ENCODE measurements at regions not wholly inside any gene's neighbourhood (a gene's known extent, or its start where the extent isn't known, plus 50 kb on each side); places are given as distances from the start of the nearest gene placed in this dataset.

- DNase-seq (ENCODE audit: low spot score): no peak
- in situ Hi-C loops (cut with MboI; ENCODE audit: low pct_unique_long_range_greater_than_20kb, low sequenced_read_pairs, unreplicated experiment): no loop called here
- TF ChIP-seq, protein P1, sequence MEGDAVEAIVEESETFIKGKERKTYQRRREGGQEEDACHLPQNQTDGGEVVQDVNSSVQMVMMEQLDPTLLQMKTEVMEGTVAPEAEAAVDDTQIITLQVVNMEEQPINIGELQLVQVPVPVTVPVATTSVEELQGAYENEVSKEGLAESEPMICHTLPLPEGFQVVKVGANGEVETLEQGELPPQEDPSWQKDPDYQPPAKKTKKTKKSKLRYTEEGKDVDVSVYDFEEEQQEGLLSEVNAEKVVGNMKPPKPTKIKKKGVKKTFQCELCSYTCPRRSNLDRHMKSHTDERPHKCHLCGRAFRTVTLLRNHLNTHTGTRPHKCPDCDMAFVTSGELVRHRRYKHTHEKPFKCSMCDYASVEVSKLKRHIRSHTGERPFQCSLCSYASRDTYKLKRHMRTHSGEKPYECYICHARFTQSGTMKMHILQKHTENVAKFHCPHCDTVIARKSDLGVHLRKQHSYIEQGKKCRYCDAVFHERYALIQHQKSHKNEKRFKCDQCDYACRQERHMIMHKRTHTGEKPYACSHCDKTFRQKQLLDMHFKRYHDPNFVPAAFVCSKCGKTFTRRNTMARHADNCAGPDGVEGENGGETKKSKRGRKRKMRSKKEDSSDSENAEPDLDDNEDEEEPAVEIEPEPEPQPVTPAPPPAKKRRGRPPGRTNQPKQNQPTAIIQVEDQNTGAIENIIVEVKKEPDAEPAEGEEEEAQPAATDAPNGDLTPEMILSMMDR (IDR thresholded peaks at IDR 0.05; ENCODE audit: extremely low read depth, insufficient read depth, missing control alignments): no peak
These were observed 505.7 kb downstream of the ZNF608 start for GRCh38 chr5:124240732-124241131.

- in situ Hi-C loops (cut with MboI; ENCODE audit: low pct_unique_long_range_greater_than_20kb, low sequenced_read_pairs, unreplicated experiment): no loop called here
- TF ChIP-seq, protein P1 (IDR thresholded peaks at IDR 0.05; ENCODE audit: extremely low read depth, insufficient read depth, missing control alignments): no peak
These were observed 506.9 kb downstream of the ZNF608 start for GRCh38 chr5:124239572-124239971.

GRCh38 chr5:124238350-124238749 is 508.1 kb downstream of the ZNF608 start:
- in situ Hi-C loops (cut with MboI; ENCODE audit: low pct_unique_long_range_greater_than_20kb, low sequenced_read_pairs, unreplicated experiment): no loop called here
- TF ChIP-seq, protein P1 (IDR thresholded peaks at IDR 0.05; ENCODE audit: extremely low read depth, insufficient read depth, missing control alignments): no peak
- DNase-seq (ENCODE audit: low spot score): no peak

More at GRCh38 chr5:124239572-124239971, 506.9 kb downstream of the ZNF608 start:
- no peak for DNase-seq (ENCODE audit: low spot score)

DNA sequence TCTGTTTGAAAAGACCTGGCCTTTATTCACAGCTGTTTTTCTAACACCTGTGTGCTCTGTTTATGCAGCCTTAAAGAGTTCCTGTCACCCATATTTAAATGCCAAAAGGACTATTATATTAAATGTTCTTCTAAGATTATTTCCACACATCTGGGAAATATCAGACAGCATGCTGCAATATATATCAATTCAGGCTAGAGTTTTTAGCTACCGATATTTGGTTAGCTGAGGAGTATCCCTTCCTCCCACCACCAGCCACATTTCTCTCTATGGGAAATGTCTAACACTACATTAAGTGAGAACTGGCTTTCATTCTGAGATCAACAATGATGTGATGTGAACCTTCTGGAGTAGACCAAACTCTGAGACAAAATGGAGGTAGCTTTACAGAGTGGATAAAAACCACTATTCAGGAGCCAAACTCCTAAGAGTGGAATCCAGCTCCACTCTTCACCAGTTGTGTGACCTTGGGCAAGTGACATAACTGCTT is 509.2 kb downstream of the ZNF608 start:
- in situ Hi-C loops (cut with MboI; ENCODE audit: low pct_unique_long_range_greater_than_20kb, low sequenced_read_pairs, unreplicated experiment): no loop called here
- no peak for DNase-seq (ENCODE audit: low spot score)
- TF ChIP-seq, protein P1 (IDR thresholded peaks at IDR 0.05; ENCODE audit: extremely low read depth, insufficient read depth, missing control alignments): no peak

DNA sequence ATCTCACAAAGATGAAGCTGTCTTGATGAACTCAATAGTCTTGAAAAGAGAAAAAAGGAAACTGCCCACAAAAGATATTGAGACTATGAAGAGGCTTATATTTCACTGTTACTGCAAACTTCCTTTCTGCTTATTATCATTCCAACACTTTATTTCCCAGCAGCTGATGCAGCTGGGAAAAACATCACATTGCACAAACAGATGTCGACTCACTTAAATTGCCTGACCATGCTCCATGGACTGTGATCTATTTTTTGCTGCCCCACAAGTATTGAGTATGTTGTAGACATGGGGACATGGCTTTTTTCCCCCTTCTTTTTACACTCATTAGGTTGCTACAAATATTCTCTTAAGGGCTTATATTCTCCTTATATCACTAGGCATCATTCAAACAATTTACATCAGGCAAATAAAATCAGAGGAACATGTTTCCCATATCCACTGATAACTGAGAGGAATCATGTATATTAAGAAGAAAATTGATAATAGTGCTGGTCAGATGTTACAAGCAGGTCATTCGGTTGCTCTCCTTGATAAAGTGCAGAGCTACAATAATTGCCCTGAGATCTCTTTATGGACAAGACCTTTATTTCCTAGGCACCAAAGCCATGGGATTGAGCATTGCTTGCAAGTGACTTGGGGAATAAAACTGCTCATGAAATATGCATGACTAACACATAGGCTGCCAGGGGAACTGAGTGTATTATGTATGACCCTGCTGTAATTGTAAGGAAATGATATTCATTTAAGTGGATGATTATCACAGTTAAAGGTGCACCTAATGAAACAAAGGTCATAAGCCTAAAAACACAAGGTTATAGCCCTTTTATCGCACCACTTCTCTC is 509.9 kb downstream of the ZNF608 start:
- TF ChIP-seq, protein P1 (IDR thresholded peaks at IDR 0.05; ENCODE audit: extremely low read depth, insufficient read depth, missing control alignments): no peak
- in situ Hi-C loops (cut with MboI; ENCODE audit: low pct_unique_long_range_greater_than_20kb, low sequenced_read_pairs, unreplicated experiment): no loop called here
- no peak for DNase-seq (ENCODE audit: low spot score)

- in situ Hi-C loops (cut with MboI; ENCODE audit: low pct_unique_long_range_greater_than_20kb, low sequenced_read_pairs, unreplicated experiment): no loop called here
- TF ChIP-seq, protein P1 (IDR thresholded peaks at IDR 0.05; ENCODE audit: extremely low read depth, insufficient read depth, missing control alignments): no peak
- DNase-seq (ENCODE audit: low spot score): no peak
These were observed 510.9 kb downstream of the ZNF608 start for GRCh38 chr5:124235576-124235975.
